WERI-Rb-1 (cell line): ENCODE measurements at regions not wholly inside any gene's neighbourhood (a gene's known extent, or its start where the extent isn't known, plus 50 kb on each side); places are given as distances from the start of the nearest gene placed in this dataset.

ENCODE experiments used
- DNase-seq: peaks from one replicate; pipeline ENCODE4 v3.0.0-alpha.2; 2020
- H3K27ac ChIP-seq: fragments of 250-450 bp; sonication (Bioruptor Pico); 2 replicates; pipeline ENCODE4 v1.5.1; 2020; ENCODE audit warnings: mild to moderate bottlenecking, moderate library complexity
- H3K27me3 ChIP-seq: fragments of 250-450 bp; sonication (Bioruptor Pico); 2 replicates; pipeline ENCODE4 v1.5.1; 2021; ENCODE audit warnings: mild to moderate bottlenecking, low read depth, moderate library complexity; ENCODE audit not compliant: insufficient read depth, severe bottlenecking
- H3K36me3 ChIP-seq: fragments of 250-450 bp; sonication (Bioruptor Pico); 2 replicates; pipeline ENCODE4 v1.5.1; 2020; ENCODE audit warnings: mild to moderate bottlenecking, moderate library complexity
- H3K4me3 ChIP-seq: 2 replicates; pipeline ENCODE4 v1.5.1; 2011; ENCODE audit warnings: low read depth, mild to moderate bottlenecking, control low read depth, low read length
- H3K9me3 ChIP-seq: fragments of 250-450 bp; sonication (Bioruptor Pico); 2 replicates; pipeline ENCODE4 v1.5.1; 2021; ENCODE audit warnings: mild to moderate bottlenecking, moderate library complexity; ENCODE audit not compliant: severe bottlenecking
- CTCF ChIP-seq: IDR thresholded peaks from 2 replicates; pipeline ENCODE4 v1.5.1; 2011; ENCODE audit warnings: low read depth, mild to moderate bottlenecking, control low read depth, inconsistent platforms, low read length

GRCh38 chr10:107619139-107619538 lies 454.6 kb upstream of the SORCS1 start:
- Histone ChIP-seq H3K27ac (no peak overlapping the region), H3K36me3 (no peaks in the 10 kb centered on the region), H3K9me3 (no peaks in the 10 kb centered on the region), H3K27me3 (no peaks in the 10 kb centered on the region), H3K4me3 (no peak overlapping the region)
- TF ChIP-seq CTCF, result no peak
- no peak for DNase-seq

- Histone ChIP-seq H3K27ac (no peak overlapping the region), H3K9me3 (no peaks in the 10 kb centered on the region), H3K27me3 (no peaks in the 10 kb centered on the region), H3K4me3 (no peak overlapping the region), H3K36me3 (no peaks in the 10 kb centered on the region)
- no peak for TF ChIP-seq CTCF
- DNase-seq, result no peak
These were observed 454.0 kb upstream of the SORCS1 start for GRCh38 chr10:107618504-107618994.

GRCh38 chr10:107616463-107617410 lies 452.2 kb upstream of the SORCS1 start:
- Histone ChIP-seq H3K27ac (no peak overlapping the region), H3K4me3 (no peak overlapping the region), H3K27me3 (no peaks in the 10 kb centered on the region), H3K36me3 (no peaks in the 10 kb centered on the region), H3K9me3 (no peaks in the 10 kb centered on the region)
- no peak for DNase-seq
- no peak for TF ChIP-seq CTCF

GRCh38 chr10:107616031-107616430 lies 451.5 kb upstream of the SORCS1 start:
- no peak for TF ChIP-seq CTCF
- Histone ChIP-seq H3K27ac (no peak overlapping the region), H3K9me3 (no peaks in the 10 kb centered on the region)

GRCh38 chr10:107614939-107615685 lies 450.6 kb upstream of the SORCS1 start:
- TF ChIP-seq CTCF, result no peak
- Histone ChIP-seq H3K36me3 (no peaks in the 10 kb centered on the region), H3K9me3 (no peaks in the 10 kb centered on the region), H3K27ac (no peak overlapping the region), H3K4me3 (no peak overlapping the region), H3K27me3 (no peaks in the 10 kb centered on the region)
- no peak for DNase-seq

More at GRCh38 chr10:107616031-107616430, 451.5 kb upstream of the SORCS1 start:
- H3K4me3 ChIP-seq, result no peak overlapping the region
- DNase-seq, result no peak
- no peaks in the 10 kb centered on the region for H3K27me3 ChIP-seq
- no peaks in the 10 kb centered on the region for H3K36me3 ChIP-seq
